SIG-M5 treated with dmso at 0.1 percent for 504 hours (cell line): ENCODE measurements at regions not wholly inside any gene's neighbourhood (a gene's known extent, or its start where the extent isn't known, plus 50 kb on each side); places are given as distances from the start of the nearest gene placed in this dataset.
"Not testable (repeated sequence)": the region's sequence is repeated elsewhere in the genome, so short reads cannot be mapped to it uniquely, and the experiment has no call there.

Experiments used
- DNase-seq: peaks from one replicate; lab custom pipeline; 2025; ENCODE audit not compliant: unreplicated experiment; lab: John Stamatoyannopoulos, UW

DNA sequence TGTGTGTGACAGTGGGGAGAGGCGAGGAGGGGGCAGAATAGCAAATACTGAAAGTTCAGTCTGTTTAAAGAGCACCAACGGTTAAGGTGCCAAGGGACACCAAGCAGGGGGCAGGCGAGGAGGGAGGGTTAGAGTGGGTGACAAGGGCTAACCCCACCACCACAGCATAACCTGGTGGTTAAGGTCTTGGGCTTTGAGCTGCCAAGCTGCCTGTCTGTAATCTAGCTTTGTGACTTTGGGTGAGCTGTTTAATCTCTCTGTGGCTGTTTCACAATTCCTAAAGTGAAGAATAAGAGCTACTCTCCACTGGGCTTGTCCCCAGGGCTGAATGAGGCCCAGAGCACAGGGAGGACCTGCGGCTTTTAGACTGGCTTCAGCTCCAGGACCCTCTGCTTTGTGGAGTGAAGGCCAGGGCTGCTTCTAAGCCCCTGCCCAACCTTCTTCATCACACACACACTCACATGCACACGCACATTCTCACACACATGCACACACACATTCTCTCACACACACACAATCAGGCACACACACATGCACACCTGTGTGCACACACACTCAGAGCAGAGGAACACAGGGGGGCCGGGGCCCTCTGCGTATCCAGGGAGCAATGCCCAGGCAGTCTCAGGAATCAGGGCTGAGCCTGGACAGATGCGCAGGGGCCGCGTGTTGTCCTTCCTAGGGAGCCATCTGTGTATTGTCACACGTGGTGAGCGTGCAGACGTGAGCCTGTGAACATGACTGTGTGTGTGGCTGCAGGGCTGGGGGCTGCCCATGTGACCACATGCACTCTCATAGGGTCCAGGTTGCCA is 101.6 kb upstream of the TARDBP start:
- no peak for DNase-seq

GRCh38 chr1:10911490-10912166 is 100.8 kb upstream of the TARDBP start:
- DNase-seq = no peak

DNA sequence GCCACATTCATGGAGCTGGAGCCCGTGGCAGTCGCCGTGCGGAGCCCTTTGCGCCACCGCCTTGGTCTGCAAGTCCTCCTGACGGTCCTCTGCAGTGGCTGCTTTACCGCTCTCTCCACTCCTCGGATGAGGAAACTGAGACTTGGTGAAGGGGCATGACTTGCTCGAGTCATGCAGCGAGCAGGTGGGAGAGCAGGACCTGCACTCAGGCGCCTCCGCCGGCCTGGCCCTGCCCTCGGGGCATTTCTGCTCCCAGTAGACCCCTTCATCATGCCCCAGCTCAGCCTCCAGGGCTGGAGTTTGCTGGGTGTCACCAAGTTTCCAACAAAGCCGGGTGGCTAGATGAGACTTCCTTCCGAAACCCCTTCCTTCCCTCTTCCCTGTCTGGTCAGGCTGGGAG is 100.0 kb upstream of the TARDBP start:
- DNase-seq = no peak

- DNase-seq = no peak
Measured at GRCh38 chr1:10914056-10914455, 98.4 kb upstream of the TARDBP start.

- DNase-seq = no peak
Measured at GRCh38 chr1:10915594-10915993, 96.9 kb upstream of the TARDBP start.

DNA sequence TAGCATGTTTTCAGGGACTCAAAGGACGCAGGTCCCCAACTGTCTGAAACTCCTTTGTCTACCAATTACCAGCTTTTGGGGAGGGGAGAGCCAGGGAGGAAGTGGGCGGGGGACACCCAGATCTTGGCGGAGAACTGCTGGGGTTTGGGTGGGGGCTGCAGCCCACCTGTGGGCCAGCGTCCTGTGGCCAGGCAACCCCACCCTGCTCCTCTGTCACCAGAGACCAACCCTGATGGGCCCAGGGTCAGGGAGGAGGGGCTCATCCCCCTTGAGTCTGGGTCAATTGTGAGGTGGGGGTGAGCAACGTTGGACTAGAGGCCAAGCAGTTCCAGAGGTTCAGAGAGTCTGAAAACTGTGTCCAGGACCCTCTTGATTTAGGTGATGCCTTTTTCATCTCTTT is 96.1 kb upstream of the TARDBP start:
- DNase-seq = no peak

DNA sequence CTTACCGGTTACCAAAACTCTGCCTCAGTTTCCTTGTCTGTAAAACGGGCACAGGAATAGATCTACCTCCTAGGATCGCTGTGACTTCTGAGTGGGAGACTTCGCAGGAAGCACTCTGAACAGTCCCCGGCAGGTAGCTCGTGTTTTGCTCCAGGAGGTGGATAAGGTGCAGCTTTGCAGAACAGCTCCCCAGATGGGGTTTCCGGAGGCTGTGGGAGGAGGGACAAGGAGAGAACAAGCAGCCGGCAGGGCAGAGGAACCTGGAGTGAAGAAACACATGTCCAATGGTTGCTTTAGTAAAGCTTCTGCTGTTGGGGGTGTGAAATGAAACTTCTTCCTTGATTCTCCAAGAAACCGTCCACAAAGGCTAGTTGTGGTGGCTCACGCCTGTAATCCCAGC is 95.5 kb upstream of the TARDBP start:
- no peak for DNase-seq

DNA sequence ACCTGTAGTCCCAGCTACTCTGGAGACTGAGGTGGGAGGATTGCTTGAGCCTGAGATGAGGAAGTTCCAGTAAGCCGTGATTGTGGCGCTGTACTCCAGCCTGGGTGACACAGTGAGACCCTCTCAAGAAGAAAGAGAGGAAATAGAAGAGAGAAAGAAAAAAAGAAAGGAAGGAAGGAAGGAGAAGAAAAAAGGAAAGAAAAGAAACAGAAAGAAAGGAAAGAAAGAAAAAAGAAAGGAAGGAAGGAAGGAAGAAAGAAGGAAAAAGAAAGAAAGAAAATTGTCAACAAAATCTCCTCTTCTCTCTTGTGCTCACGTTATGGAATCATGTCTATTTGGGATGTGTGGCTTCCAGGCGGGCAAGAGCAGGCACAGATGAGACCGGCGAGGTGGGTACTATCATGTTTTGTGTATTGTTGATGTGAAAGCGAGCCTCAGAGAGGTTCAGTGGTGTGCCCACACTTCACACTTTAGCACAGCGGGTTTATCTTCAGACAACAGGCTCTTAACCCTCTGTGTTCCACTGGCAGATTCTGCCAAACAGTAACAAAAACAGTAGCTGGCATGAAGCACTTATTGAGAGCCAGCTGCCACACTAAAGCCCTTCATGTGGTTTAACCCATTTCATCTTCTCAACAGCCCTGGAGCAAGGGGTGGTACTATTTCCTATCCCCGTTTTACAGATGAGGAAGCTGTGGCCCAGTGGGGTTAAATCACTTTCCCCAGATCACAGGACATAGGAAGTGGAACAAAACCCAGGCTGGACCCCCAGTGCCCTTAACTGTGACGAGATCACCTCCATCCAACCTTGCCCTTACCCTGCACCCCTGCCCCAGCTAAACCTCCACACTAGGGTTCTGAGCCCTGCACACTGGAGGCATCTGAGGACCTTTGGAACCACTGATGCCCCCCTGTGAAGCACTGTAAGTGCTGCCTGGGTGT is 94.7 kb upstream of the TARDBP start:
- DNase-seq = no peak

GRCh38 chr1:10918531-10918930 is 93.9 kb upstream of the TARDBP start:
- no peak for DNase-seq

DNA sequence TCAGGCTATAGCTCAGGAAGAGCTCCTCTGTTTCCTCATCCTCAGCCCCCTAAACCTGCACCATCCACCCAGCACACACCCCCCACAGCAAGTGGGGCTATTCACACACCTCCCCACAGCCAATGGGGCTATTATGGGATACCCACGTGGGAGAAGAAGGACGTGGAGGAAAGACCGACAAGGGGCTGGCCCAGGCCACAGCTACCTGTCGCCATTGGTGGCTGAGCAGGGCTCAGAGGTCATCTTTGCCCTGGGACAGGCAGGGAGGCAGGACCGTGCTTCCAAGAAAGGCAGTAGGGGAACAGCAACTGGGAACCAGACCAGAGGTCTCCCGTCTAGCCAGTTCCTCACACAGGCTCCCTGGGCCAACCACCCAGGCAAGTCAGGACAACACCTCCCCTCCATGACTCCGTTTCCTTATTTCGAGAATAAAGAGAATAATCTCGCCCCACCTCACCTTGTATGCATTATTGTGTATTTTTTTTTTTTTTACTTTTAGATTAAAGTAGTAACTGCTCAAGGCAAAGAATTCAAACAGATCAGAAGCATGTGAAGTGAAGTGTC is 92.3 kb upstream of the TARDBP start:
- DNase-seq = no peak

GRCh38 chr1:10922315-10923060 is 90.0 kb upstream of the TARDBP start:
- DNase-seq = not testable (repeated sequence)

- DNase-seq = no peak
Measured at GRCh38 chr1:10924030-10924429, 88.4 kb upstream of the TARDBP start.

- DNase-seq = no peak
Measured at GRCh38 chr1:10928654-10929053, 83.8 kb upstream of the TARDBP start.

DNA sequence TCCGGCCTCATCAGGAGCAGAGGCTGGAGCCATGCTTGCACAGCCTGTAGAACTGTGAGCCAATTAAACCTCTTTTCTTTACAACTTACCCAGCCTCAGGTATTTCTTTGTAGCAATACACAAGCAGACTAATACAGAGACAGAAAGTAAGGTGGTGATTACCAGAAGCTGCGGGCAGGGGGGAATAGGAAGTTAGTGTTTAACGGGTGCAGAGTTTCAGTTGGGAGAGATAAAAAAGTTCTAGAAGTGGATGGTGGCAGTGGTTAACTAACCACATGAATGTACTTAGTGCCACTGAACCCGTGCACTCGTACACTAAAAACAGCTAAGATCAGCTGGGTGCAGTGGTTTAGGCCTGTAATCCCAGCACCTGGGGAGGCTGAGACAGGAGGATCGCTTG is 80.4 kb upstream of the TARDBP start:
- DNase-seq = no peak

GRCh38 chr1:10934150-10934818 is 78.2 kb upstream of the TARDBP start:
- no peak for DNase-seq

- DNase-seq = no peak
Measured at GRCh38 chr1:10935246-10935645, 77.2 kb upstream of the TARDBP start.

GRCh38 chr1:10935724-10936123 is 76.7 kb upstream of the TARDBP start:
- no peak for DNase-seq

DNA sequence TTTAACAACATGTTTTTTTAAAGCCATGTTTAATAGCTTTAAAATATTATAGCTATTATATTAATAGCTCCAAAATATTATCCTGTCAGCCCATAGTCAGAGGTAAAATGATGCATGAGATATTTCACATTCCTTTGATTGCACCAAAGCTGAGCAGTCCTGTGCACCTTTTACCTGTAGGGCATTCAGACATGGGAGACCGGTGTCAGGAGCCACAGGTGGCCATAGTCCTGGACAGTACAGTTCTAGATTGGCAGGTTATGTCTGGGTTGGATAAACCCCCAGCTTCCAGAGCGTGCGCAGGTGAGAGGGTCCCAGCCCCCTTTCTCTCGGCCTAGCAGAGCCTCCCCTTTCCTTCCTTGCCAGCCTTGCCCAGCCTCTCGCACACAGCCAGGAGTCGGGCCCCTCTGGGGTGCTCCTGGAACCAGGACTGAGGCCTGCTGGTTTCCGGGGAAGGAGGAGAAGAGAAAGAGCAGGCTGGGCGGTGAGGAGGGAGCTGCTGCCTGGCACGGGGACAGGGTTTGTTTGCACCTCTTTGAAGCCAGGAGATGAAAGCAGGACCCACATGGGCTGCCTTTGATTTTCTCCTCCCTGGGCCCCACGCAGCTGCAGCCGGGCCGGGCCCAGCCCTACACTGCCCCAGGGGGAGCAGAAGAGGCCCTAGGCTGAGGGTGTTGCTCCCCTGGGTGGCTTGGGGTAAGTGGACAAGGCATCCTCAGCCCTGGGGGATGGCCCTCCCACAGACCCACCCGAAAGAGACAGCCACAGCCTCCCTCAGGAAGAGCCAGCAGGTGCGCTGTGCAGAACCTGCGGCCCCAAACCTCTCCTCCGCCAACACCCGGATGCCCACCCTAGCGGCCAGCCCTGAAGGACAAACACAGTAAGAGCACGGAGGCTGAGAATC is 75.2 kb upstream of the TARDBP start:
- no peak for DNase-seq
